SU-DHL-6 (cell line): ENCODE measurements at regions not wholly inside any gene's neighbourhood (a gene's known extent, or its start where the extent isn't known, plus 50 kb on each side); places are given as distances from the start of the nearest gene placed in this dataset.

Experiments used
- H2AFZ ChIP-seq: fragments of 200-600 bp; sonication (generic); 2 replicates; pipeline ENCODE4 v1.6.1; 2014; ENCODE audit warnings: low read depth, mild to moderate bottlenecking, moderate library complexity, mixed read lengths, antibody characterized with exemption, low read length; ENCODE audit not compliant: severe bottlenecking
- H3F3A ChIP-seq: fragments of 200-600 bp; shearing (Covaris generic); 2 replicates; pipeline ENCODE4 v1.6.0; 2016; ENCODE audit warnings: antibody characterized with exemption, mild to moderate bottlenecking; ENCODE audit not compliant: insufficient read depth
- H3K27ac ChIP-seq: fragments of 200-600 bp; sonication (generic); 2 replicates; pipeline ENCODE4 v1.5.1; 2016; ENCODE audit warnings: low read depth, mild to moderate bottlenecking, low read length, moderate library complexity, mixed read lengths
- H3K27me3 ChIP-seq: fragments of 200-600 bp; sonication (generic), shearing (Covaris generic); 2 replicates; pipeline ENCODE4 v1.6.0; 2014; ENCODE audit warnings: mild to moderate bottlenecking, low read length
- H3K36me3 ChIP-seq: fragments of 200-600 bp; sonication (generic); 2 replicates; pipeline ENCODE4 v1.6.1; 2014; ENCODE audit warnings: mild to moderate bottlenecking, low read length, mixed read lengths
- H3K4me2 ChIP-seq: fragments of 300-600, 200-600 bp; shearing (Covaris generic), sonication (generic); 2 replicates; pipeline ENCODE4 v1.6.0; 2014; ENCODE audit warnings: low read length, low read depth, mild to moderate bottlenecking; ENCODE audit not compliant: poor library complexity, severe bottlenecking
- H3K4me3 ChIP-seq: fragments of 200-600 bp; sonication (generic); 2 replicates; pipeline ENCODE4 v1.5.1; 2014; ENCODE audit warnings: antibody characterized with exemption, low read length, mild to moderate bottlenecking, mixed read lengths; ENCODE audit not compliant: insufficient read depth, poor library complexity, severe bottlenecking
- H3K79me2 ChIP-seq: fragments of 200-600 bp; sonication (generic); 2 replicates; pipeline ENCODE4 v1.6.1; 2014; ENCODE audit warnings: mild to moderate bottlenecking, low read length, moderate library complexity; ENCODE audit not compliant: insufficient read depth
- H3K9ac ChIP-seq: fragments of 200-600 bp; sonication (generic); 2 replicates; pipeline ENCODE4 v1.7.0; 2014; ENCODE audit warnings: mild to moderate bottlenecking, low read length
- H3K9me2 ChIP-seq: fragments of 200-600 bp; sonication (generic); replicated peaks from 2 replicates; pipeline ENCODE4 v1.6.1; 2014; ENCODE audit warnings: low read length; ENCODE audit not compliant: insufficient read depth
- H3K9me3 ChIP-seq: fragments of 200-600 bp; sonication (generic); 2 replicates; pipeline ENCODE4 v1.6.1; 2014; ENCODE audit warnings: low read length, mixed read lengths; ENCODE audit not compliant: insufficient read depth
- H4K20me1 ChIP-seq: fragments of 200-600 bp; sonication (generic); 2 replicates; pipeline ENCODE4 v1.6.1; 2014; ENCODE audit warnings: low read depth, mild to moderate bottlenecking, antibody characterized with exemption, low read length, moderate library complexity, mixed read lengths
- EZH2phosphoT487 ChIP-seq: fragments of 200-600 bp; sonication (generic), shearing (Covaris generic); conservative IDR thresholded peaks from 2 replicates; pipeline ENCODE4 v1.6.1; 2018; ENCODE audit warnings: mild to moderate bottlenecking, antibody characterized with exemption, low read length, moderate library complexity, mixed read lengths
- TF ChIP-seq, protein P1 (sequence below): fragments of 200-600 bp; sonication (generic); IDR thresholded peaks from one replicate; pipeline ENCODE4 v1.5.1; 2017; ENCODE audit warnings: antibody characterized with exemption, mild to moderate bottlenecking, low read length, moderate library complexity; ENCODE audit not compliant: insufficient read depth, poor library complexity, severe bottlenecking

- Histone ChIP-seq H3K9me2 (no peaks in the 10 kb centered on the region), H3K4me2 (no peak overlapping the region), H3K27me3 (no peaks in the 10 kb centered on the region), H3K9me3 (no peaks in the 10 kb centered on the region), H2AFZ (no peak overlapping the region), H3F3A (no peaks in the 10 kb centered on the region), H3K9ac (no peak overlapping the region), H3K27ac (no peak overlapping the region), H3K36me3 (no peaks in the 10 kb centered on the region), H3K79me2 (no peaks in the 10 kb centered on the region), H4K20me1 (no peaks in the 10 kb centered on the region), H3K4me3 (no peak overlapping the region)
- TF ChIP-seq EZH2phosphoT487: no peak
- TF ChIP-seq, protein P1, sequence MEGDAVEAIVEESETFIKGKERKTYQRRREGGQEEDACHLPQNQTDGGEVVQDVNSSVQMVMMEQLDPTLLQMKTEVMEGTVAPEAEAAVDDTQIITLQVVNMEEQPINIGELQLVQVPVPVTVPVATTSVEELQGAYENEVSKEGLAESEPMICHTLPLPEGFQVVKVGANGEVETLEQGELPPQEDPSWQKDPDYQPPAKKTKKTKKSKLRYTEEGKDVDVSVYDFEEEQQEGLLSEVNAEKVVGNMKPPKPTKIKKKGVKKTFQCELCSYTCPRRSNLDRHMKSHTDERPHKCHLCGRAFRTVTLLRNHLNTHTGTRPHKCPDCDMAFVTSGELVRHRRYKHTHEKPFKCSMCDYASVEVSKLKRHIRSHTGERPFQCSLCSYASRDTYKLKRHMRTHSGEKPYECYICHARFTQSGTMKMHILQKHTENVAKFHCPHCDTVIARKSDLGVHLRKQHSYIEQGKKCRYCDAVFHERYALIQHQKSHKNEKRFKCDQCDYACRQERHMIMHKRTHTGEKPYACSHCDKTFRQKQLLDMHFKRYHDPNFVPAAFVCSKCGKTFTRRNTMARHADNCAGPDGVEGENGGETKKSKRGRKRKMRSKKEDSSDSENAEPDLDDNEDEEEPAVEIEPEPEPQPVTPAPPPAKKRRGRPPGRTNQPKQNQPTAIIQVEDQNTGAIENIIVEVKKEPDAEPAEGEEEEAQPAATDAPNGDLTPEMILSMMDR: no peak
Measured at GRCh38 chr4:182185491-182185890, 57.7 kb upstream of the TENM3 start.

DNA sequence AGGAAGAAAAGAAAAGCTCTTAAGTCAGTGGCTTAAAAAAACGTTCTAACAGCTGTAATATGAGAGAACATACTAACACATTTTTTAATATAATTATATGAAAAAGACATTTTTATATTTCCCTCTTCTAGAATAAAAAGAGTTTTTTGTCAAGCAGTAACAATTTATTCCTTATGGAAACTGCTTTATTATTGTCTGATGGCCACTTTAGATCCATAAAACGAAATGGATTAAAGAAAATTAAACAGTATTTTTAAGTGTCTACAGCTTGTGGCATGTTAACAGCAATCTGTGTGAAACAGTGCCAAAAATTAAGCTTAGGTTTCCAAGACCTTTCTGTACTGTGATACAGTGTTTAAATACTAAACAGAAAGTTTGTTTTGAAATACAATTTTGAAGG lies 55.5 kb upstream of the TENM3 start:
- no peak for TF ChIP-seq EZH2phosphoT487
- TF ChIP-seq, protein P1: no peak
- no peaks in the 10 kb centered on the region for H3K9me3 ChIP-seq
- H3K27ac ChIP-seq: no peak overlapping the region
- H3F3A ChIP-seq: no peaks in the 10 kb centered on the region
- no peaks in the 10 kb centered on the region for H3K27me3 ChIP-seq
- H3K4me2 ChIP-seq: no peak overlapping the region
- no peaks in the 10 kb centered on the region for H4K20me1 ChIP-seq
- H3K4me3 ChIP-seq: no peak overlapping the region
- no peak overlapping the region for H3K9ac ChIP-seq
- no peak overlapping the region for H2AFZ ChIP-seq
- no peaks in the 10 kb centered on the region for H3K36me3 ChIP-seq
- H3K9me2 ChIP-seq: no peaks in the 10 kb centered on the region
- no peaks in the 10 kb centered on the region for H3K79me2 ChIP-seq

GRCh38 chr4:182188622-182189021 lies 54.6 kb upstream of the TENM3 start:
- H3K4me3 ChIP-seq: no peak overlapping the region
- H4K20me1 ChIP-seq: no peaks in the 10 kb centered on the region
- no peak overlapping the region for H3K9ac ChIP-seq
- no peaks in the 10 kb centered on the region for H3F3A ChIP-seq
- no peaks in the 10 kb centered on the region; the same call in 1 of the 2 replicates for H3K9me2 ChIP-seq
- no peak for TF ChIP-seq EZH2phosphoT487
- TF ChIP-seq, protein P1: no peak
- no peak overlapping the region for H3K27ac ChIP-seq
- H3K36me3 ChIP-seq: no peaks in the 10 kb centered on the region
- no peak overlapping the region for H3K4me2 ChIP-seq
- H3K9me3 ChIP-seq: no peaks in the 10 kb centered on the region
- H2AFZ ChIP-seq: no peak overlapping the region
- no peaks in the 10 kb centered on the region for H3K27me3 ChIP-seq
- H3K79me2 ChIP-seq: no peaks in the 10 kb centered on the region
